ENCODE measurements at regions not wholly inside any gene's neighbourhood (a gene's known extent, or its start where the extent isn't known, plus 50 kb on each side); places are given as distances from the start of the nearest gene placed in this dataset.
"Not testable (repeated sequence)": the region's sequence is repeated elsewhere in the genome, so short reads cannot be mapped to it uniquely, and the experiment has no call there.

- H3K9me2 ChIP-seq (ENCODE audit: insufficient read depth): no peaks in the 10 kb centered on the region
- H3K79me2 ChIP-seq (ENCODE audit: insufficient read depth): no peaks in the 10 kb centered on the region
- no peak overlapping the region for H3K4me3 ChIP-seq
- no peak for TF ChIP-seq EZH2 (IDR thresholded peaks at IDR 0.05; ENCODE audit: insufficient read depth, poor library complexity, severe bottlenecking)
- no peak for TF ChIP-seq EZH2phosphoT487 (IDR thresholded peaks at IDR 0.05; ENCODE audit: insufficient read depth, low read depth)
- H3K4me1 ChIP-seq (ENCODE audit: insufficient read depth): no peaks in the 10 kb centered on the region
- no peak overlapping the region for H2AFZ ChIP-seq
- in situ Hi-C loops (cut with MboI): no loop called here
- no peak overlapping the region for H3K27ac ChIP-seq
- no peaks in the 10 kb centered on the region for H4K20me1 ChIP-seq (ENCODE audit: insufficient read depth)
- no peak for DNase-seq
- H3K36me3 ChIP-seq (ENCODE audit: low read depth): no peaks in the 10 kb centered on the region
- no peak overlapping the region for H3K9ac ChIP-seq
- no peaks in the 10 kb centered on the region for H3F3A ChIP-seq (ENCODE audit: insufficient read depth)
- no peaks in the 10 kb centered on the region for H3K9me3 ChIP-seq (ENCODE audit: low read depth)
- WGBS, 2 experiments (ENCODE audit: low coverage in 1 of 2, low lambda C conversion rate in 2 of 2, missing lambda C conversion rate in 2 of 2): 76 to 81% methylated on average over 7 of the region's 7 CpGs
- no peaks in the 10 kb centered on the region for H3K27me3 ChIP-seq (replicated peaks; ENCODE audit: insufficient read depth)
- no peak overlapping the region for H3K4me2 ChIP-seq (ENCODE audit: unreplicated experiment)
These were observed 108.1 kb downstream of the ERMARD start for GRCh38 chr6:169859401-169859977.

GRCh38 chr6:169858935-169859351 is 107.5 kb downstream of the ERMARD start:
- no peak overlapping the region for H3K9ac ChIP-seq
- TF ChIP-seq EZH2 (IDR thresholded peaks at IDR 0.05; ENCODE audit: insufficient read depth, poor library complexity, severe bottlenecking) (no peak), EZH2phosphoT487 (IDR thresholded peaks at IDR 0.05; ENCODE audit: insufficient read depth, low read depth) (no peak)
- no peak overlapping the region for H3K4me3 ChIP-seq
- no peak for DNase-seq
- H3F3A ChIP-seq (ENCODE audit: insufficient read depth): no peaks in the 10 kb centered on the region
- no peak overlapping the region for H3K4me2 ChIP-seq (ENCODE audit: unreplicated experiment)
- no peaks in the 10 kb centered on the region for H4K20me1 ChIP-seq (ENCODE audit: insufficient read depth)
- WGBS, 2 experiments (ENCODE audit: low coverage in 1 of 2, low lambda C conversion rate in 2 of 2, missing lambda C conversion rate in 2 of 2): 63 to 73% methylated on average over 8 to 10 of the region's 10 CpGs
- no peaks in the 10 kb centered on the region for H3K79me2 ChIP-seq (ENCODE audit: insufficient read depth)
- H3K9me2 ChIP-seq (ENCODE audit: insufficient read depth): no peaks in the 10 kb centered on the region
- H3K9me3 ChIP-seq (ENCODE audit: low read depth): no peaks in the 10 kb centered on the region
- H3K36me3 ChIP-seq (ENCODE audit: low read depth): no peaks in the 10 kb centered on the region
- in situ Hi-C loops (cut with MboI): no loop called here
- H2AFZ ChIP-seq: no peak overlapping the region
- no peaks in the 10 kb centered on the region for H3K27me3 ChIP-seq (replicated peaks; ENCODE audit: insufficient read depth)
- no peak overlapping the region for H3K27ac ChIP-seq
- no peaks in the 10 kb centered on the region for H3K4me1 ChIP-seq (ENCODE audit: insufficient read depth)

GRCh38 chr6:169858293-169858934 is 107.0 kb downstream of the ERMARD start:
- no peak for DNase-seq
- WGBS, 2 experiments (ENCODE audit: low coverage in 1 of 2, low lambda C conversion rate in 2 of 2, missing lambda C conversion rate in 2 of 2): 62 to 64% methylated on average over 14 to 17 of the region's 17 CpGs
- Histone ChIP-seq H3K4me3 (no peak overlapping the region), H3F3A (ENCODE audit: insufficient read depth) (no peaks in the 10 kb centered on the region), H2AFZ (no peak overlapping the region), H3K9me2 (ENCODE audit: insufficient read depth) (no peaks in the 10 kb centered on the region), H4K20me1 (ENCODE audit: insufficient read depth) (no peaks in the 10 kb centered on the region), H3K9me3 (ENCODE audit: low read depth) (no peaks in the 10 kb centered on the region), H3K79me2 (ENCODE audit: insufficient read depth) (no peaks in the 10 kb centered on the region), H3K4me2 (ENCODE audit: unreplicated experiment) (no peak overlapping the region), H3K9ac (no peak overlapping the region), H3K27me3 (replicated peaks; ENCODE audit: insufficient read depth) (no peaks in the 10 kb centered on the region), H3K27ac (no peak overlapping the region), H3K4me1 (ENCODE audit: insufficient read depth) (no peaks in the 10 kb centered on the region), H3K36me3 (ENCODE audit: low read depth) (no peaks in the 10 kb centered on the region)
- TF ChIP-seq EZH2 (IDR thresholded peaks at IDR 0.05; ENCODE audit: insufficient read depth, poor library complexity, severe bottlenecking) (no peak), EZH2phosphoT487 (IDR thresholded peaks at IDR 0.05; ENCODE audit: insufficient read depth, low read depth) (no peak)
- in situ Hi-C loops (cut with MboI): no loop called here

GRCh38 chr6:169857343-169858292 is 106.2 kb downstream of the ERMARD start:
- Histone ChIP-seq H3F3A (ENCODE audit: insufficient read depth) (no peaks in the 10 kb centered on the region), H2AFZ (no peak overlapping the region), H3K27me3 (replicated peaks; ENCODE audit: insufficient read depth) (no peaks in the 10 kb centered on the region), H3K4me2 (ENCODE audit: unreplicated experiment) (no peak overlapping the region), H3K4me1 (ENCODE audit: insufficient read depth) (no peaks in the 10 kb centered on the region), H3K36me3 (ENCODE audit: low read depth) (no peaks in the 10 kb centered on the region), H3K9me2 (ENCODE audit: insufficient read depth) (no peaks in the 10 kb centered on the region), H3K27ac (no peak overlapping the region), H3K9ac (no peak overlapping the region), H3K9me3 (ENCODE audit: low read depth) (no peaks in the 10 kb centered on the region), H3K4me3 (no peak overlapping the region), H3K79me2 (ENCODE audit: insufficient read depth) (no peaks in the 10 kb centered on the region), H4K20me1 (ENCODE audit: insufficient read depth) (no peaks in the 10 kb centered on the region)
- no peak for DNase-seq
- in situ Hi-C loops (cut with MboI): no loop called here
- TF ChIP-seq EZH2 (IDR thresholded peaks at IDR 0.05; ENCODE audit: insufficient read depth, poor library complexity, severe bottlenecking): no peak
- no peak for TF ChIP-seq EZH2phosphoT487 (IDR thresholded peaks at IDR 0.05; ENCODE audit: insufficient read depth, low read depth)
- WGBS, 2 experiments (ENCODE audit: low coverage in 1 of 2, low lambda C conversion rate in 2 of 2, missing lambda C conversion rate in 2 of 2): 53 to 59% methylated on average over 16 to 19 of the region's 19 CpGs

GRCh38 chr6:169856442-169857342 is 105.3 kb downstream of the ERMARD start:
- H3K27ac ChIP-seq; H3K9me3 ChIP-seq (ENCODE audit: low read depth); H2AFZ ChIP-seq: not testable (repeated sequence)

More at GRCh38 chr6:169856442-169857342, 105.3 kb downstream of the ERMARD start:
- H3K27me3 ChIP-seq (replicated peaks; ENCODE audit: insufficient read depth); H3K4me1 ChIP-seq (ENCODE audit: insufficient read depth); H3F3A ChIP-seq (ENCODE audit: insufficient read depth); H3K4me3 ChIP-seq; H3K36me3 ChIP-seq (ENCODE audit: low read depth); in situ Hi-C loops (cut with MboI); H3K9ac ChIP-seq; DNase-seq; H3K9me2 ChIP-seq (ENCODE audit: insufficient read depth); H3K79me2 ChIP-seq (ENCODE audit: insufficient read depth); H4K20me1 ChIP-seq (ENCODE audit: insufficient read depth); H3K4me2 ChIP-seq (ENCODE audit: unreplicated experiment): not testable (repeated sequence)
- 71 to 76% methylated on average over 29 to 49 of the region's 49 CpGs for WGBS, 2 experiments (ENCODE audit: low coverage in 1 of 2, low lambda C conversion rate in 2 of 2, missing lambda C conversion rate in 2 of 2)
